ENCODE measurements at regions not wholly inside any gene's neighbourhood (a gene's known extent, or its start where the extent isn't known, plus 50 kb on each side); places are given as distances from the start of the nearest gene placed in this dataset.

GRCh38 chr1:47686731-47687630, 249.1 kb downstream of the FOXD2 start:
- H3K27ac Mint-ChIP-seq, result no peak overlapping the region
- 89% methylated on average over 14 of the region's 15 CpGs for WGBS (ENCODE audit: insufficient coverage)
- H3K36me3 ChIP-seq (ENCODE audit: control insufficient read depth, insufficient read depth, low read length), result no peaks in the 10 kb centered on the region
- H3K4me1 ChIP-seq (ENCODE audit: control insufficient read depth, insufficient read depth, low read length), result no peaks in the 10 kb centered on the region
- no peaks in the 10 kb centered on the region for H3K36me3 Mint-ChIP-seq
- no peak overlapping the region for H3K27ac ChIP-seq (ENCODE audit: low read length)
- H3K9me3 ChIP-seq (ENCODE audit: control insufficient read depth, insufficient read depth, low read length), result no peaks in the 10 kb centered on the region
- H3K27me3 Mint-ChIP-seq (ENCODE audit: low read depth in 2 of 2), result peaks cover 5 to 23% of the 10 kb centered on the region in 2 donors
- no peaks in the 10 kb centered on the region for H3K9me3 Mint-ChIP-seq
- H3K4me1 Mint-ChIP-seq, result no peaks in the 10 kb centered on the region
- no peak for DNase-seq
- TF ChIP-seq CTCF (IDR thresholded peaks at IDR 0.05), result no peak
- H3K4me3 ChIP-seq (ENCODE audit: low read length), result no peak overlapping the region
- no peak overlapping the region for H3K4me3 Mint-ChIP-seq
- intact Hi-C loops (cut with micrococcal nuclease), result no loop called here
- no peak for ATAC-seq
- H3K27me3 ChIP-seq (ENCODE audit: control insufficient read depth, insufficient read depth, low read length), result no peaks in the 10 kb centered on the region

GRCh38 chr1:47687631-47688460, 250.0 kb downstream of the FOXD2 start:
- Mint-ChIP-seq H3K27me3 (ENCODE audit: low read depth in 2 of 2) (peaks cover 5 to 23% of the 10 kb centered on the region in 2 donors), H3K27ac (no peak overlapping the region), H3K4me3 (no peak overlapping the region), H3K4me1 (no peaks in the 10 kb centered on the region), H3K36me3 (no peaks in the 10 kb centered on the region), H3K9me3 (no peaks in the 10 kb centered on the region)
- Histone ChIP-seq H3K27ac (ENCODE audit: low read length) (no peak overlapping the region), H3K4me1 (ENCODE audit: control insufficient read depth, insufficient read depth, low read length) (no peaks in the 10 kb centered on the region), H3K27me3 (ENCODE audit: control insufficient read depth, insufficient read depth, low read length) (no peaks in the 10 kb centered on the region), H3K9me3 (ENCODE audit: control insufficient read depth, insufficient read depth, low read length) (no peaks in the 10 kb centered on the region), H3K36me3 (ENCODE audit: control insufficient read depth, insufficient read depth, low read length) (no peaks in the 10 kb centered on the region), H3K4me3 (ENCODE audit: low read length) (no peak overlapping the region)
- ATAC-seq, result no peak
- no peak for DNase-seq
- intact Hi-C loops (cut with micrococcal nuclease), result no loop called here
- TF ChIP-seq CTCF (IDR thresholded peaks at IDR 0.05), result no peak
- WGBS (ENCODE audit: insufficient coverage), result 50% methylated on average over 21 of the region's 24 CpGs

GRCh38 chr1:47688461-47689296, 250.8 kb downstream of the FOXD2 start:
- WGBS (ENCODE audit: insufficient coverage), result 89% methylated on average over 16 of the region's 19 CpGs
- H3K9me3 Mint-ChIP-seq, result no peaks in the 10 kb centered on the region
- Histone ChIP-seq H3K27me3 (ENCODE audit: control insufficient read depth, insufficient read depth, low read length) (no peaks in the 10 kb centered on the region), H3K9me3 (ENCODE audit: control insufficient read depth, insufficient read depth, low read length) (no peaks in the 10 kb centered on the region), H3K27ac (ENCODE audit: low read length) (no peak overlapping the region), H3K4me3 (ENCODE audit: low read length) (no peak overlapping the region), H3K36me3 (ENCODE audit: control insufficient read depth, insufficient read depth, low read length) (no peaks in the 10 kb centered on the region), H3K4me1 (ENCODE audit: control insufficient read depth, insufficient read depth, low read length) (no peaks in the 10 kb centered on the region)
- DNase-seq (no peak), ATAC-seq (no peak)
- TF ChIP-seq CTCF (IDR thresholded peaks at IDR 0.05), result no peak
- no peak overlapping the region for H3K4me3 Mint-ChIP-seq
- peaks cover 4 to 23% of the 10 kb centered on the region in 2 donors for H3K27me3 Mint-ChIP-seq (ENCODE audit: low read depth in 2 of 2)
- intact Hi-C loops (cut with micrococcal nuclease), result no loop called here
- no peaks in the 10 kb centered on the region for H3K4me1 Mint-ChIP-seq
- no peaks in the 10 kb centered on the region for H3K36me3 Mint-ChIP-seq
- H3K27ac Mint-ChIP-seq, result no peak overlapping the region
